Liver (tissue), 8 donors: ENCODE measurements at regions not wholly inside any gene's neighbourhood (a gene's known extent, or its start where the extent isn't known, plus 50 kb on each side); places are given as distances from the start of the nearest gene placed in this dataset.

Experiments used
- DNase-seq: peaks from one replicate; pipeline ENCODE4 v3.0.0-alpha.2; 2017; ENCODE audit warnings: low spot score
- H3K27ac ChIP-seq, 2 donors: one replicate each; pipeline ENCODE4 v1.7.0; 2013; ENCODE audit warnings: inconsistent platforms in 2 of 2, low read length in 2 of 2, control low read depth in 1 of 2, low read depth in 1 of 2, mild to moderate bottlenecking in 1 of 2
- H3K27me3 ChIP-seq, 4 donors: one replicate each; pipeline versions ENCODE4 v1.6.1 to v1.7.0; 2013; ENCODE audit warnings: low read length in 3 of 4, inconsistent platforms in 1 of 4, mild to moderate bottlenecking in 1 of 4, moderate library complexity in 1 of 4; ENCODE audit not compliant: control insufficient read depth in 4 of 4, insufficient read depth in 4 of 4
- H3K36me3 ChIP-seq, 4 donors: one replicate each; pipeline versions ENCODE4 v1.6.1 to v1.7.0; 2013; ENCODE audit warnings: low read length in 3 of 4, mild to moderate bottlenecking in 3 of 4, low read depth in 1 of 4, moderate library complexity in 1 of 4; ENCODE audit not compliant: control insufficient read depth in 4 of 4, insufficient read depth in 3 of 4
- H3K4me1 ChIP-seq, 4 donors: one replicate each; pipeline versions ENCODE4 v1.6.1 to v1.7.0; 2013; ENCODE audit warnings: low read length in 3 of 4, mild to moderate bottlenecking in 3 of 4, moderate library complexity in 1 of 4; ENCODE audit not compliant: control insufficient read depth in 4 of 4, insufficient read depth in 4 of 4
- H3K4me3 ChIP-seq, 3 donors: one replicate each; pipeline versions ENCODE4 v1.6.1 to v1.7.0; 2013; ENCODE audit warnings: low read length in 3 of 3, control low read depth in 1 of 3, low read depth in 1 of 3, mild to moderate bottlenecking in 1 of 3
- H3K9ac ChIP-seq, 2 donors: one replicate each; pipeline ENCODE4 v1.7.0; 2013; ENCODE audit warnings: low read length in 2 of 2, mild to moderate bottlenecking in 2 of 2, moderate library complexity in 2 of 2, control low read depth in 1 of 2, low read depth in 1 of 2
- H3K9me3 ChIP-seq, 4 donors: one replicate each; pipeline versions ENCODE4 v1.6.1 to v1.7.0; 2013; ENCODE audit warnings: low read length in 3 of 4; ENCODE audit not compliant: control insufficient read depth in 4 of 4
- ATF3 ChIP-seq: IDR thresholded peaks from 2 replicates; pipeline ENCODE4 v1.6.1; 2016; ENCODE audit warnings: antibody characterized with exemption
- CTCF ChIP-seq: fragments of 150-350 bp; IDR thresholded peaks from 2 replicates; pipeline ENCODE4 v1.5.1; 2017; ENCODE audit warnings: improper control_type of control experiment, low read depth, low read length; ENCODE audit not compliant: missing input control
- EGR1 ChIP-seq, 2 donors: IDR thresholded peaks; 2 replicates each; pipeline ENCODE4 v1.6.1; 2016 to 2018; ENCODE audit warnings: antibody characterized with exemption in 2 of 2, low read depth in 2 of 2
- FOXA1 ChIP-seq: IDR thresholded peaks from 2 replicates; pipeline ENCODE4 v1.6.1; 2016; ENCODE audit warnings: antibody characterized with exemption
- FOXA2 ChIP-seq: IDR thresholded peaks from 2 replicates; pipeline ENCODE4 v1.6.1; 2016; ENCODE audit warnings: antibody characterized with exemption
- GABPA ChIP-seq, 2 donors: IDR thresholded peaks in 1 of 2; conservative IDR thresholded peaks in 1 of 2; 2 replicates each; pipeline ENCODE4 v1.6.1; 2016; ENCODE audit warnings: antibody characterized with exemption in 2 of 2, mild to moderate bottlenecking in 1 of 2, moderate library complexity in 1 of 2
- HNF4G ChIP-seq: IDR thresholded peaks from 2 replicates; pipeline ENCODE4 v1.6.1; 2016; ENCODE audit warnings: antibody characterized with exemption
- JUND ChIP-seq, 2 donors: IDR thresholded peaks; 2 replicates each; pipeline ENCODE4 v1.6.1; 2016; ENCODE audit warnings: antibody characterized with exemption in 2 of 2
- MAX ChIP-seq: IDR thresholded peaks from 2 replicates; pipeline ENCODE4 v1.6.1; 2016; ENCODE audit warnings: antibody characterized with exemption
- RAD21 ChIP-seq, 2 donors: IDR thresholded peaks; 2 replicates each; pipeline ENCODE4 v1.6.1; 2016; ENCODE audit warnings: antibody characterized with exemption in 2 of 2, mild to moderate bottlenecking in 2 of 2
- REST ChIP-seq: IDR thresholded peaks from 2 replicates; pipeline ENCODE4 v1.6.1; 2016; ENCODE audit warnings: antibody characterized with exemption, mild to moderate bottlenecking
- RXRA ChIP-seq, 2 donors: IDR thresholded peaks; 2 replicates each; pipeline ENCODE4 v1.6.1; 2017 to 2018; ENCODE audit warnings: antibody characterized with exemption in 2 of 2, mild to moderate bottlenecking in 1 of 2
- SP1 ChIP-seq: IDR thresholded peaks from 2 replicates; pipeline ENCODE4 v1.6.1; 2018; ENCODE audit warnings: antibody characterized with exemption, mild to moderate bottlenecking
- YY1 ChIP-seq: IDR thresholded peaks from 2 replicates; pipeline ENCODE4 v1.6.1; 2016; ENCODE audit warnings: antibody characterized with exemption, mild to moderate bottlenecking
- ZBTB33 ChIP-seq: IDR thresholded peaks from 2 replicates; pipeline ENCODE4 v1.6.1; 2016; ENCODE audit warnings: antibody characterized with exemption
- WGBS: extraction: QIAGEN DNeasy Blood & Tissue Kit; methylation state at CpG from one replicate; pipeline ENCODE4 v1.1.7; 2013; 5-methylcytosine and 5-hydroxymethylcytosine counted together
- donor health status: healthy.
- donor health status: healthy.
- donor health status: healthy.
- donor health status: healthy.
- donor health status: healthy.

GRCh38 chr7:91636129-91636724 is 244.3 kb downstream of the MTERF1 start:
- Histone ChIP-seq H3K4me3 (no peak overlapping the region), H3K9me3 (no peaks in the 10 kb centered on the region), H3K4me1 (no peaks in the 10 kb centered on the region), H3K27me3 (no peaks in the 10 kb centered on the region), H3K36me3 (no peaks in the 10 kb centered on the region), H3K9ac (no peak overlapping the region), H3K27ac (no peak overlapping the region)
- WGBS, result 59% methylated on average over 6 of the region's 6 CpGs
- no peak for TF ChIP-seq FOXA1
- no peak for TF ChIP-seq EGR1 (IDR thresholded peaks at IDR 0.05; ENCODE audit: low read depth in 2 of 2)
- no peak for TF ChIP-seq FOXA2
- no peak for TF ChIP-seq REST
- TF ChIP-seq CTCF, result peak; percentile 55
- TF ChIP-seq RXRA (IDR thresholded peaks at IDR 0.05), result no peak
- no peak for TF ChIP-seq JUND (IDR thresholded peaks at IDR 0.05)
- peak; percentile 83 to 86 for TF ChIP-seq RAD21 (IDR thresholded peaks at IDR 0.05)
- no peak for TF ChIP-seq YY1
- TF ChIP-seq ATF3, result no peak
- no peak for TF ChIP-seq GABPA (IDR thresholded peaks at IDR 0.05 in 1 of 2, conservative IDR thresholded peaks at IDR 0.05 in 1 of 2)
- TF ChIP-seq SP1, result no peak
- DNase-seq, result no peak

GRCh38 chr7:91636728-91637127 is 243.8 kb downstream of the MTERF1 start:
- H3K27me3 ChIP-seq, result no peaks in the 10 kb centered on the region
- H3K36me3 ChIP-seq, result no peaks in the 10 kb centered on the region
- no peaks in the 10 kb centered on the region for H3K4me1 ChIP-seq
- DNase-seq, result no peak
- no peak overlapping the region for H3K27ac ChIP-seq
- TF ChIP-seq ATF3 (no peak), SP1 (no peak), MAX (no peak), GABPA (IDR thresholded peaks at IDR 0.05 in 1 of 2, conservative IDR thresholded peaks at IDR 0.05 in 1 of 2) (no peak), ZBTB33 (no peak), EGR1 (IDR thresholded peaks at IDR 0.05; ENCODE audit: low read depth in 2 of 2) (no peak), JUND (IDR thresholded peaks at IDR 0.05) (no peak), HNF4G (no peak)
- no peak overlapping the region for H3K9ac ChIP-seq
- WGBS, result 87% methylated on average over 2 of the region's 2 CpGs
- no peaks in the 10 kb centered on the region for H3K9me3 ChIP-seq
- no peak overlapping the region for H3K4me3 ChIP-seq
